Liver (tissue), 3 donors: ENCODE measurements at regions not wholly inside any gene's neighbourhood (a gene's known extent, or its start where the extent isn't known, plus 50 kb on each side); places are given as distances from the start of the nearest gene placed in this dataset.

Experiments used
- ATF3 ChIP-seq: IDR thresholded peaks from 2 replicates; pipeline ENCODE4 v1.6.1; 2016; ENCODE audit warnings: antibody characterized with exemption
- CTCF ChIP-seq: fragments of 150-350 bp; IDR thresholded peaks from 2 replicates; pipeline ENCODE4 v1.5.1; 2017; ENCODE audit warnings: improper control_type of control experiment, low read depth, low read length; ENCODE audit not compliant: missing input control
- FOXA2 ChIP-seq: IDR thresholded peaks from 2 replicates; pipeline ENCODE4 v1.6.1; 2016; ENCODE audit warnings: antibody characterized with exemption
- GABPA ChIP-seq, 2 donors: IDR thresholded peaks in 1 of 2; conservative IDR thresholded peaks in 1 of 2; 2 replicates each; pipeline ENCODE4 v1.6.1; 2016; ENCODE audit warnings: antibody characterized with exemption in 2 of 2, mild to moderate bottlenecking in 1 of 2, moderate library complexity in 1 of 2
- HNF4A ChIP-seq, 2 donors: conservative IDR thresholded peaks; 2 replicates each; pipeline ENCODE4 v1.6.1; 2016; ENCODE audit warnings: antibody characterized with exemption in 2 of 2, mild to moderate bottlenecking in 2 of 2
- JUND ChIP-seq, 2 donors: IDR thresholded peaks; 2 replicates each; pipeline ENCODE4 v1.6.1; 2016; ENCODE audit warnings: antibody characterized with exemption in 2 of 2
- RAD21 ChIP-seq, 2 donors: IDR thresholded peaks; 2 replicates each; pipeline ENCODE4 v1.6.1; 2016; ENCODE audit warnings: antibody characterized with exemption in 2 of 2, mild to moderate bottlenecking in 2 of 2
- REST ChIP-seq: IDR thresholded peaks from 2 replicates; pipeline ENCODE4 v1.6.1; 2016; ENCODE audit warnings: antibody characterized with exemption, mild to moderate bottlenecking
- RXRA ChIP-seq, 2 donors: IDR thresholded peaks; 2 replicates each; pipeline ENCODE4 v1.6.1; 2017 to 2018; ENCODE audit warnings: antibody characterized with exemption in 2 of 2, mild to moderate bottlenecking in 1 of 2
- SP1 ChIP-seq: IDR thresholded peaks from 2 replicates; pipeline ENCODE4 v1.6.1; 2018; ENCODE audit warnings: antibody characterized with exemption, mild to moderate bottlenecking
- YY1 ChIP-seq: IDR thresholded peaks from 2 replicates; pipeline ENCODE4 v1.6.1; 2016; ENCODE audit warnings: antibody characterized with exemption, mild to moderate bottlenecking
- ZBTB33 ChIP-seq: IDR thresholded peaks from 2 replicates; pipeline ENCODE4 v1.6.1; 2016; ENCODE audit warnings: antibody characterized with exemption
- donor health status: healthy.
- donor health status: healthy.

GRCh38 chr5:143474616-143475015 lies 71.1 kb upstream of the NR3C1 start:
- TF ChIP-seq CTCF (no peak), JUND (IDR thresholded peaks at IDR 0.05) (no peak), YY1 (no peak), REST (no peak), RXRA (IDR thresholded peaks at IDR 0.05) (no peak), HNF4A (conservative IDR thresholded peaks at IDR 0.05) (no peak), ATF3 (no peak), GABPA (IDR thresholded peaks at IDR 0.05 in 1 of 2, conservative IDR thresholded peaks at IDR 0.05 in 1 of 2) (no peak), SP1 (no peak), RAD21 (IDR thresholded peaks at IDR 0.05) (no peak), ZBTB33 (no peak), FOXA2 (no peak)
